IPS DF 19.7 (cell line): ENCODE measurements at regions not wholly inside any gene's neighbourhood (a gene's known extent, or its start where the extent isn't known, plus 50 kb on each side); places are given as distances from the start of the nearest gene placed in this dataset.
A peak's percentile ranks its signal among the peaks of the same experiment; 100 is the strongest.
"Not testable (repeated sequence)": the region's sequence is repeated elsewhere in the genome, so short reads cannot be mapped to it uniquely, and the experiment has no call there.

Experiments used
- DNase-seq: peaks from one replicate; pipeline ENCODE4 v3.0.0-alpha.2; 2013; ENCODE audit warnings: low read depth, low spot score

DNA sequence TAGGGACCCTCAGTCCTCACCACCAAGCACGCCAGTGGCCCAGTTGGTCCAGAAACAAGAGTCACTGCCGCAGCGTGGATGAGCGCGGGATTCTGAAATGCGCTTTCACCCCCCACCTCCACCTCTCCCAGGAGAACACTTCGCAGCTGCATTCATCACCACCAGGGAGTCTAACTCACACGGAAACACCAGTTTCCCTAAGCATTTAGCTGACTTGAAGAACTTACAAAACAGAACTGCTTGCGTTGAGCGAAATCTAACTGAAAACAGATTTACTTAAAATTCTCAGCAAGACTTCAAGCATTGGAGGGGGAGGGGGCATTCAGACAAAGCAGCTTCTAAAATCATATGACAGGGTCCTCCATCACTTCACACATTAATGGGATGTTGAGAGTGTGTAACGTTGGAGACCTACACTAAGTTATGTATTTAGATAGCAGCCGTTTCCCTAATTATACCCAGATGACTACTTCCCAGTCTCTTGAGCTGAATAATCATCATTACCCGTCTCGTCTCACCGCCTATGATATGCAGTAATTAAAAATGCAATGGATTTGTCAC lies 258.2 kb upstream of the IRS2 start:
- no peak for DNase-seq

DNA sequence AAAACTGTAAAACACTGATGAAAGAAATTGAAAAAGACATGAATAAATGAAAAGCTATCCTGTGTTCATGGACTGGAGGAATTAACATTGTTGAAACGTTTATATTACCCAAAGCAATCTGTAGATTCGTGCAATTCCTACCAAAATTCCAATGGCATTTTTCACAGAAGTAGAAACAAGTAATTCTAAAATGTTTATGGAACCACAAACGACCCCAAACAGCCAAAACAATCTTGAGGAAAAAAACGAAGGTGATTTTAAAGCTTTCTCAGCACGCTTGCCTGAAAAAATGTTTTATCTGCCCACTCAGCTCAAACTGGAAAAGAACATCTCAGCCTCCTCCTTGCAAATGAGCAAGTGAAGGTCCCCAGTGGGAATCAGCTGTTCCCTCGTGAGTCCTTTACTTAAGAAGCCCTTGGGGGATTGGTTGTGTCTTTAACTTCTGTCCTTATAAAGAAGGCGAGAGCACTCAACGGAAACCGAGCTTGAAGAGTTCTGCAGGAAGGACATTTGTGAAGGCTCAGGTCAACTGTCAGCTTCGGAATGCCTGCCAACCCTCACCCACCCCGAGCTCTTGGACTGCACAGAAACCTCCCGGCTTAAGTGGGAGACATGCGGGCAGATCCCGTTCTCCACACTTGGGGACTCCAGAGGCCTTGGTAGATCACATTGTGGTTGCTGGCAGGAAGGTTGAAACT lies 256.0 kb upstream of the IRS2 start:
- DNase-seq = no peak

DNA sequence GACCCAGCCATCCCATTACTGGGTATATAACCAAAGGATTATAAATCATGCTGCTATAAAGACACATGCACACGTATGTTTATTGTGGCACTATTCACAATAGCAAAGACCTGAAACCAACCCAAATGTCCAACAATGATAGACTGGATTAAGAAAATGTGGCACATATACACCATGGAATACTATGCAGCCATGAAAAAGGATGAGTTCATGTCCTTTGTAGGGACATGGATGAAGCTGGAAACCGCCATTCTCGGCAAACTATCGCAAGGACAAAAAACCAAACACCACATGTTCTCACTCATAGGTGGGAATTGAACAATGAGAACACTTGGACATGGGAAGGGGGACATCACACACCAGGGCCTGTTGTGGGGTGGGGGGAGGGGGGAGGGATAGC lies 255.3 kb upstream of the IRS2 start:
- not testable (repeated sequence) for DNase-seq

DNA sequence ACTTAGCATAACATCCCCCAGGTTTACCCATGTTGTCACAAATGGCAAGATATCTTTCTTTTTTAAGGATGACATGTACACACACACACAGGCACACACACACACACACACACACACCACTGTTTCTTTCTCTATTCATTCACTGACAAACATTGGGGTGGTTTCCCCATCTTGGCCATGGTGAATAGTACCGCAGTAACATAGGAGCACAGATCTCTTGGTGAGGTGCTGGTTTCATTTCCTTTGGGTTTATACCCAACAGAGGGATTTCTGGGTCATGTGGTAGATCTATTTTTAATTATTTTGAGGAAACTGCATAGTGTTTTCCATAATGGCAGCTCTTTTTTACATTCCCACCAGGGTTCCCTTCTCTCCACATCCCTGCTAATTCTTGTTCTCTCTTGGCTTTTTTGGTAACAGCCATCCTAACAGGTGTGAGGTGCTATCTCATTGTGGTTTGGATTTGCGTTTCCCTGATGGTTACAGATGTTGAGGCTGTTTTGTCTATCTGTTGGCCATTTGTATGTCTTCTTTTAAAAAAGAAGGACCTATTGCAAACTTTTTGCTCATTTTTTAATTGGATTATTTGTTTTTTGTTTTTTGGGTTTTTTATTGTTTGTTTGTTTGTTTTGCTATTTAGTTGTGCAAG lies 251.7 kb upstream of the IRS2 start:
- DNase-seq = no peak

DNA sequence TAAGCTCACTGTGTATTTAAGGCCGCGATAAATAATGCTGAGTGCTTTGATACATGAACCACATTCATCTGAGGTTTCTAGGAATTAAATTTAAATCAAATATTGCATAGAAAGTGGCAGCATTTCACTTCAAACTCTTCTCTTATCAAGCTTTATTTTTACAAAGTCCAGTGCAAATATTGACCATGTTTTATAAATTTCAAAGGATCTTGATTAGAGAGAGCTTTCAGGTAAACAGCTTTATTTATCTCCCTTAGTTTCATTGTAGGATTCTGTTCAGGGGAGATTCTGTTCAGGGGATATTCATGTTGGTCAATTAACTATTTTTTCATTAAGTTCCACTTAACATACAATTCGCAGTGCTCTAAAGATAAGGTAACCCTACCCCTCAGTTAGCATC lies 249.7 kb upstream of the IRS2 start:
- no peak for DNase-seq

DNA sequence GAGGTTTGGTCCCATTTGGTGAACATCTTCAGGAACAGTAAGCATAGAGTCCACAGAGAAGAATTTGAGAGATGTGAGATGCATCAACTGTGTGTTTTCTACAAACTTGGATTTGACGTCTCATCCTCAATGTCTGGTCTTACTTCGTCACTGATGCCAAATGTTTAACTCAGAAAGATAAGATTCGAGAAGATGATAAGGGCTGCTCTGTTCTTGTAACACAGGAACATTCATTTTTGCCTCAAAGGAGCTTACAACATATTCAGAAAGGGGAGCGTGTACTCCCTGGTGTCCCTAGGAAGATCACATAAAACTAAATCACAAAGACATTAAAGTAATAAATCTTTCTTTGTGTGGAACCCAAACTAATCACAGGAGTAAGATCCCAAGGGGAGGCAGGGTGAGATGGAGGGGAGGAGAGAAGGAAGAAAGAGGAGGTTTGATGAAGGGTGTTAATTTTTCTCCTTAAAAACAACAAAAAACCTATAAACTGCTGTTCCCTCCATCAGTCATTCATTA lies 247.7 kb upstream of the IRS2 start:
- no peak for DNase-seq

DNA sequence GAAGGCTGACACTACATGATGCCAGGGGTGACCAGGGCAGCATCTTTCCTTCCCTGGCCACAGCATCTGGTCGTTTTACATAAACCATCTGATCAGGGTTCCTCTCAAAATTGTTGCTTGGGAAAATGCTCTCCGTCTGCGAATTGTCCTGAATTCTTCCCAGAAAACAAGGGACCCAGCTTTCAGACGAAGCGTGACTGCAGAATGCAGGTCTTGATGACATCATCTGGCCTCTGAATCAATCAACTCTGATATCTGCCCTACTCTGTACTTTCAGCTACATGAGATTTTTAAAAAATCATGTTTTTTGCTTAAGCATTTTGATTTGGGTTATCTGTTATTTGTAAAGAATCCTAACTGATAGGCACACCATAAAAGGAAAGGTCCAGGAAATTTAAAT lies 246.6 kb upstream of the IRS2 start:
- DNase-seq = no peak

DNA sequence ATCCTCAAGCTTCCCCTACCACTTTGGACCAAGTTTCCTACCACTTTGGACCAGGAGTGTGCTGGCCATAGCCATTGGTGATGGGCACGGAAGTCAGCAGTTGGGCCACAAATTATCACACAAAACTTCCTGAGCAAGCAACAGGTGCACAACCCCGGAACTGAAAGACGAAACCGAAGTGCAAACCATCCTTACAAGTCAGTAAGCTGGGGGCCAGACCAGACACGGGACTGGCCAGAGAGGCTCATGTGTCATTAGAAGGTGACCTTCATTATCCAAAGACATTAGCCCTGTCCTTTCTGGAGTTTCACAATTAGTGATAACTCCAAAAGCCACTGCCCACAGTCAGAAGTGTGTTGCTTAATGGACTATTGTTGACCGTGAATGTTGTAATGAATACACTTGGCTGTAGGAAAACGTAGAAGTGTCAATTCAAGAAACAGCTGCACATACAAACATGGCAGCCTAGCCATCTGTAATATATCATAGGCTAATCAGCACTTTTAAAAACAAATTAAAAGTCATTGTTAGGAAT lies 244.1 kb upstream of the IRS2 start:
- no peak for DNase-seq

DNA sequence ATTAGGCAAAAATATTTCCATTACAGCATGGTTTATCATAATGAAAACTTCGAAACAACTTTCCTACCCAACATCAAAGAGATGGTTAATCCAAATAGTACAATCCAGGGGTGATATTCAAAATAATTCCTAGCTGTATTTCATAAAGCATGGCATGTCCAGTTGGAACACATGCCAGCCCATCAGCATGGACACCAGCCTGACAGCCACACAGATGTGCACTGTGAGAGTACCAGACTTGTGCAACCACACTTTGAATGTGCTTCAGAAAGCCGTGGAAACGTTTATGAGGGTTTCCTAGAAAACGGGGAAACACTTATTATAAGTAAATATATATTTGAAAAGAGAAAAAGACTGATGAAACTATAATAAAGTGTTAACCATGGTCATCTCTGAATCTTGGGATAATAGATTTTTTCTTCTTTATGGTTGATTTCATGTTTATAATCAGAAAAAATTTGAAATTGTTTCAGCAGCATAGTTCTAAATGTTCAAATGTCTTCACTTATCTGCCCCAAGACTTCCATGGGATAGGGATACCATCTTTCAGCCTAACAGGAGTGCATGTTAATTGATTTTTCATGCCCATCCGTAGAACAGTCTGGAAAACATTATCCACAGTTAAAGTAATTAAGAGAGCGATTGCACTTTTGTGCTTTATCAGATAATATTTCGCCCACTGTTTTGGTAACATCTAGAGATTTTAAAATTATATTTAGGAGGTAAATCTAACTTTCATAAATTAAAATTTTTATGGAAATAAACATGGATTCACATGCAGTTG lies 242.6 kb upstream of the IRS2 start:
- DNase-seq = no peak

DNA sequence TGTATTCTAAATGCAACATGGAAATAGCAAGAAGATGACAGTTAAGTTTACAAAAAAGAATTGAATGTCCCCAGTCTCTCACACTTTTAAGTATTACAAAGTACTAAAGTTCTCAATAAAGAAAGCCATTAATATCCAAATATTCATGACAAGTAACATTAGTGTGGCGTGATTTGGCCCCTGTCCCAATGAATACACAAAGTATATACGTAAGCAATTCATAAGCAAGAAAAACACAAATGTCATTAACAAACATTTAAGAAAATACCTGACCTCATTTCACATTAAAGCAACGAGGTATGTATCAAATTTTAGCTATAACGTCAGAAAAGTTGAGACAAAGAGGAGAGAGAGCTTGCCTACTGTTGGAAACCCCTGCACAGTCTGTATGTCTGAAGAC lies 241.9 kb upstream of the IRS2 start:
- DNase-seq = no peak

DNA sequence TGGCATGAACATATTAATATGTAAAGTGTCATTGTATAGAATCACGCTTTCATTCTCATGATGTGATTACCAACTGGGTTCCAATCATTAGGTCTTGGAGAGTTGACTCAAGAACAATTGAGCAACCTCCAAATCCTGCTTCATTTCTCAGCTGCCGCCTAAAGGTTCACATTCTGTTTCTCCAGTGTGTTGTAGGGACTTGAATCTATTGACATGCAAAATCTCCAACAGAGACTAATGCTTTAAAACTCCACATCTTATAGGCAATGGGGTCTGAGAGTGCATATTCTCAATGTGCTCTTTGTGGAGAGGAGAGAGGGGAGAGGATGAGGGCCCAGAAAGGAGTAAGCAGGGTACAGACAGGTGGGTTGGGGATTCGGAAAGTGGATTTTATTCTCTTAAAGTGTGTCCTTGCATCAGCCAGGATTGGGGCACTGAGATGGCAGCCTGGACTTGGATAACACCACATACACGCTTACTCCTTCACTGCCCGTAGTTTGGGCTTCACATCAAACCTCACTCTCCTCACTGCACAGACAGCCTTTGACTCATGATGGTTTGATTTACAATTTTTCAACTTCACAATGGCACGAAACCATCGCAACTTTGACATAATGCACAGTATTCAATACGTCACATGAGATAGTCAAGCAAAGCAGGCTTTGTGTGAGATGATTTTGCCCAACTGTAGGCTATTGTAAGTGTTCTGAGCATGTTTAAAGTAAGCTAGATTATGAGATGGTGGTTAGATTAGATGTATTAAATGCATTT lies 241.3 kb upstream of the IRS2 start:
- no peak for DNase-seq

DNA sequence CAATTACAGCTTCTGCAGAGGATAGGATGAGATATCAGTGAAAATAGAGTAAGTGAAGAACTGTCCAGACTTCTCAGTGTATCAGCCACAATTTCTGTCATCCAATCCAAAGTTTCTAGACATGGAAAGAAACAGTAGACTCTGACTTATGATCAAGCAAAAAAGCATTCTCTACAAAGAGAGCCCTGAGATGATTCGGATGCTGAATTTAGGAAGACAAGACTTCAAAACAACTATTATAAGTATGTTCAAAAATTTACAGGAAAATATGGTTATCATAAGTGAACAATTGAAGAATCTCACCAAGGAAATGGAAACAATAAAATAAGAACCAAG lies 238.2 kb upstream of the IRS2 start:
- no peak for DNase-seq

DNA sequence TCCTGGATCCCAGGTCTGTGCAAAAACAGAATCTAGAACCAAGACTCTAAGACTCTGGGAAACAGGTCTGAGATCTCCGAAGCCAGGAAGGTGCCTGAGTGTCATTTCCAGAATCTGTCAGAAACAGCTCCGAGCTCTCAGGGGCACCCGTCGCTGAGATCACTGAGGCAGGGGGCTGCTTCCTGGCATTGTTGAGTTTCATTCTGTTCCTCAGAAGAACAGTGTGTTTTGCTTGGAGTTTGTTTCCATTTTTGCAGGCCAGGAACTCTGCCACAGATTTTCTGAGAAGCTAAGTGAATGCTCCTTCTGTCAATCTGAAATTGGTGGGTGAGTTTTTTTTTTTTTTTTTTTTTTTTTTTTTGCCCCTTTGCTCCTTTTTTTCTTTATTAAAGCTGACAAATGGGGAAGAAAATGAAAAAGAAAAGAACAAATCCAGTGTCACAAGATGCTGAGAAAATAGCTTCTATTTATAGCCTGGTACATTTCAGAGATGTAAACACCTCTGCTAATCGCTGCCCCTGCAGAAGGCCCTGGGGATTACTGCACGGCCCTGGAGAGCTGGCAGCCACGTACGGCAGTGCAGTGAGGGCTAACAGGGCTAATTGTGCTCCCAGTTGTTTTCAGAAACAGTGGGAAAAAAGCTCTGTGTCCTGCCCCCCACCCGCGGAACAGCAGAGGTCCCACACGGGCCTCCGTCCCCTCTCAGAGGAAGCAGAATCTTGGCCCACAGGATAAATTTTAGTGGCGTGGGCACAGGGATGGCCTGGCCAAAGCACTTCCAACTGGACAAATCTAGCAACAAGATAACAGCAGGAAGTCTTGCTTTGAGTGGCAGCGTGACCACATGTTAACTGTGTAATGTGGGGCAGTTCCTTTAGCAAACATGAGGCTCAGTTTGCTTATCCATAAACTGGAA lies 237.6 kb upstream of the IRS2 start:
- no peak for DNase-seq

DNA sequence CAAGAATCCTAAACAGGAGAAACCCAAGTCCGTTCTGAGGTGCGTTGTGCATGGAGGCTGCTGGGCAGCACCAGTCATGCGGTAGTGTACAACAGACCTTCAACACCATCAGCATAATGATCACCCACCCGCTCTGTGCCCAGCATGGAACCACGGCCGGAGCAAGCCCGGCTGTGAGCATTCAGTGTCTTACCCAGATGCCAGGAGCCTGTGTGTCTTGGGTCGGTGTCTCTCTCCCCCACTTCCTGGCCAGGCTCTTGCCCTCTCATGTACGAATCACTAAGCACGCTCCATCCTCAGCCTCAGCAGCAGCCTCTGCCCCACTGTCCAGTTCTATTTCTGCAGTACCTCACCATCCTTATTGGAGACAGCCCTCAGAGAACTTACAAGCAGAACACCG lies 231.6 kb upstream of the IRS2 start:
- no peak for DNase-seq

DNA sequence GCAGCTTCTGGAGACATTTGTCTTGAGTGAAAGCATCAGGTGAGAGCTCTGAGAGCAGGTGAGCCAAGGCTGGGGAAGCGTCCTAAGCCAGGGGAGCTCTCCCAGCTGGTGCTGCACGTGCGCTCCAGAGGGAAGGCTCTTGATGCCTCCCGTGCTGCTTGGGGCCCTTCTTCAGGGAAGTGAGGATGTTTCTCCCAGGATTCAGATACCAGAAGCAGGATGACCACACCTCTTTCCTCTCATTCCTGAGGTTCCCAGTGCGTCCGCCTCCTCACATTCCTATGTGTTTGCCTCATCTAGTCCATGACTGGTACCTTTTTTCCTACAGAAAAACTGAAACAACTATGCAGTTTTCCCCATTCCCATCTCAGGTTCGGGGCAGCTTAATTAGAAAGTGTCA lies 231.0 kb upstream of the IRS2 start:
- DNase-seq = peak; percentile 40

DNA sequence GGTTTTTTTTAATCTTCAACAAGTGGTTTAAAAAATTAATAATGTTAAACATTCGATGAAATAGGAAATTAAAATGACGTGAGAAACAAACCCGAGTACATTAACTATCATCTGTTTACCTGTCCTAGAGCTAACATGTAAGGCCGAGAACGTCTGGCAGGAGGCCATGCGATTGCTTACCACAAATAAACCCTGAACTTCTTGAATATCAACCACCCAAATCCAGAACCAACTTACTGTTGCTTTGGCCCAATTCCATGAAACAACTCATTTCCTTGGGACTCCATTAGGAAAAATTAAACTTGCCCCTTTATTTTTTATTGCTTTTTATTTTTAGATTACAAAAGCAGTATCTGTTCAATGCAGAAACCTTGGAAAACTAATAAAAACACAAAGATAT lies 228.9 kb upstream of the IRS2 start:
- no peak for DNase-seq

DNA sequence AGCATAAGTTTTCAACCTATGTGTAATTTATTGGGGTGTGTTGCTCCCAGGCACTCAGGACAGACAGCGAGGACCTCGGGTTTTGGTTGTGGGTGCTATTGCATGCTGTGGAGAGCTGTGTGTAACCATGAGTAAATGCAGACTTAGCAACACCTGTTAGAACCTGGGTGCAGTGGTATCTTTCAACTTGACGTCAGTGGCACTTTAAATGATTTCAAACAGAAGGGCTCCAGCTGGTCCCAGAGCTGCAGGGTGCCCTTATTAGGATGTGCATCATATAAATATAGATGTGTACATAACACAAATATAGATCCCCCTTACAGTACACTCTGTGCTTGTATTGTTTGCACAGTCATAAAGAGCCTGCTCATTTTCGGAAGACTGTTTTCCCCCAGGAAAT lies 228.3 kb upstream of the IRS2 start:
- no peak for DNase-seq

DNA sequence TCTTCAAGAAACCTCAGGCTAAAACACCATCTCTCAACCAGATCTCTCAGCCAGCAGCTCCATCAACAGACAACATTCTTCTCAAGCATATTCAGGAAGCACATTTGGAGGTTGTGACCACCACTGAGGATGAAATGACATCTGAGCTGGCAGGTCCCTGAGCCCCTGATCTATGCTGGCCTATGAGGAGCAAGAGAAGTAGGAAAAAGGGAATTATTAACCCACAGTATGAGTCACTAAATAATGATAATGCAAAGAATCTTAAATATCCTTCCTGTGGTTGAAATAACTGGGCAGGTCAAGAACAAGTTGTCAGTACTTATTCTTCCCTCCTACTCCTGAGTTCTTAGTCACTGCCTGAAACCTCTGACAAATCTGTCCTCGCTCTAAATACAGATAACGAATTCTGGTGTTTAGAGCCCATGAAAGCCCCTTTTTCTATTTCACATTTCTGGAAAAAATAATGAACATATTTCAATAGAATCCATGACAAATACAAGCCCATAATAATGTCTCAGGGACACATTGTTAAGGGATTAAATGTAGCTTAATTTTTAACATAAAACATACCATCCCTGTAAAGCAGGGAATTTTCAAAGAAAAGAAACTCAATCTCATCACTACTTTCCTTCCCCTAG lies 225.8 kb upstream of the IRS2 start:
- DNase-seq = no peak

DNA sequence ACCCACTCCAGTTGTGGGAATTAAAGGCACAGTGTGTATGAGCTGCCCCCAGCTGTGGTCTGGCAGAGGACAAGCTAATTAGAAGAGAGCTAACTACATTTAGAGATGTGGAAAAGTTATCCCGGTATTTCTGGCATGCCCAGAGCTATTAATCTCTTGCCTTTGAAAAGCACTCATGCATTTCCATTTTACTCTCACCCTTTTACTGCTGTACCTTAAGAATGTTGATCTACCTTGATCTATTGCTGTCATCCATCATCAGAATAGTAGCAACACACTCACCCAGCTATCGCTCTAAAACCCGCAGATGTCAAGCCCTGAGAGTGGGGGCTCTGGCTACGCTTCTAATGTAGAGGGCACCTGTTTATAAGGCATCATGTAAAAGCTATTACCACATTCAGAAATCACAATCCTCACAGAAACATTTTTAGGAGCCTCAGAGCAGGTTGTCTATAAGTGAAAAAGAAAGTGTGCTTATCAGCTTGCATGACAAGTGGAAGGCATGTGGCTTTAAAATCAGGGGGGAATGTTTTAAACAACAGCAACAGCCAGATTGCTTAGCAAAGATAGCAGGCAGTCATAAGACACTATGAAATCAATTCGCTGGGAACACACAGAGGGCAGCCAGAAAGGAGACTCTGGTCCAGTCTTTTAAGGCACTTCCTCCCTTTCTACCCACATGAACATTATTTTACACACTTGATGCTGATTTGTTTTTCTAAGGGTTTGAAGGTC lies 224.2 kb upstream of the IRS2 start:
- no peak for DNase-seq
